ENCODE measurements at regions not wholly inside any gene's neighbourhood (a gene's known extent, or its start where the extent isn't known, plus 50 kb on each side); places are given as distances from the start of the nearest gene placed in this dataset.
A peak's percentile ranks its signal among the peaks of the same experiment; 100 is the strongest.

- no peak for DNase-seq
These were observed 124.4 kb upstream of the SLC34A2 start for GRCh38 chr4:25531272-25531671.

- DNase-seq: no peak
These were observed 123.1 kb upstream of the SLC34A2 start for GRCh38 chr4:25532591-25532990.

GRCh38 chr4:25533256-25533655 is 122.4 kb upstream of the SLC34A2 start:
- peak; percentile 29 for DNase-seq

GRCh38 chr4:25535278-25535677 is 120.4 kb upstream of the SLC34A2 start:
- DNase-seq: no peak

GRCh38 chr4:25535701-25536473 is 119.8 kb upstream of the SLC34A2 start:
- no peak for DNase-seq

- DNase-seq: no peak
These were observed 118.9 kb upstream of the SLC34A2 start for GRCh38 chr4:25536564-25537320.

- DNase-seq: no peak
These were observed 117.2 kb upstream of the SLC34A2 start for GRCh38 chr4:25538430-25538829.

GRCh38 chr4:25539241-25539640 is 116.4 kb upstream of the SLC34A2 start:
- DNase-seq: no peak

GRCh38 chr4:25540734-25541133 is 114.9 kb upstream of the SLC34A2 start:
- no peak for DNase-seq

GRCh38 chr4:25547343-25547742 is 108.3 kb upstream of the SLC34A2 start:
- DNase-seq: no peak

GRCh38 chr4:25549413-25549812 is 106.2 kb upstream of the SLC34A2 start:
- no peak for DNase-seq

GRCh38 chr4:25550376-25551030 is 105.1 kb upstream of the SLC34A2 start:
- no peak for DNase-seq

- no peak for DNase-seq
These were observed 104.0 kb upstream of the SLC34A2 start for GRCh38 chr4:25551605-25552004.

GRCh38 chr4:25552580-25553271 is 102.9 kb upstream of the SLC34A2 start:
- peak; percentile 43 for DNase-seq

GRCh38 chr4:25559508-25559907 is 96.1 kb upstream of the SLC34A2 start:
- DNase-seq: no peak

GRCh38 chr4:25560605-25561004 is 95.0 kb upstream of the SLC34A2 start:
- DNase-seq: no peak

GRCh38 chr4:25563071-25563564 is 92.5 kb upstream of the SLC34A2 start:
- peak; percentile 95 for DNase-seq

- no peak for DNase-seq
These were observed 90.8 kb upstream of the SLC34A2 start for GRCh38 chr4:25564836-25565235.

GRCh38 chr4:25567253-25567652 is 88.4 kb upstream of the SLC34A2 start:
- no peak for DNase-seq

GRCh38 chr4:25569716-25570115 is 85.9 kb upstream of the SLC34A2 start:
- DNase-seq: no peak

- DNase-seq: no peak
These were observed 80.0 kb upstream of the SLC34A2 start for GRCh38 chr4:25575611-25576010.

- DNase-seq: no peak
These were observed 77.2 kb upstream of the SLC34A2 start for GRCh38 chr4:25578432-25578831.
